HL-60 (cell line): ENCODE measurements at regions not wholly inside any gene's neighbourhood (a gene's known extent, or its start where the extent isn't known, plus 50 kb on each side); places are given as distances from the start of the nearest gene placed in this dataset.

Experiments used
- DNase-seq, 2 experiments: peaks; one replicate each; pipeline ENCODE4 v3.0.0-alpha.2; 2010 to 2020; ENCODE audit warnings: low read depth in 1 of 2, low spot score in 1 of 2
- H3K27ac ChIP-seq: fragments of 250-450 bp; sonication (Bioruptor Pico); replicated peaks from 2 replicates; pipeline ENCODE4 v1.5.1; 2020; ENCODE audit warnings: mild to moderate bottlenecking, moderate library complexity
- H3K27me3 ChIP-seq: fragments of 250-450 bp; sonication (Bioruptor Pico); 2 replicates; pipeline ENCODE4 v1.5.1; 2021; ENCODE audit warnings: mild to moderate bottlenecking, moderate library complexity; ENCODE audit not compliant: insufficient read depth, poor library complexity, severe bottlenecking
- H3K4me3 ChIP-seq: replicated peaks from 2 replicates; pipeline ENCODE4 v1.5.1; 2011; ENCODE audit warnings: mild to moderate bottlenecking, control low read depth, low read length; ENCODE audit not compliant: insufficient read depth
- CTCF ChIP-seq: IDR thresholded peaks from one replicate; pipeline ENCODE4 v1.5.1; 2011; ENCODE audit warnings: low read length, control low read depth, inconsistent platforms; ENCODE audit not compliant: insufficient read depth
- GABPA ChIP-seq: IDR thresholded peaks from 2 replicates; pipeline ENCODE4 v1.6.1; 2012; ENCODE audit warnings: low read depth
- POLR2AphosphoS5 ChIP-seq: IDR thresholded peaks from 2 replicates; pipeline ENCODE4 v1.6.1; 2012; ENCODE audit warnings: low read depth
- REST ChIP-seq: IDR thresholded peaks from 2 replicates; pipeline ENCODE4 v1.6.1; 2012; ENCODE audit warnings: low read depth; ENCODE audit not compliant: insufficient replicate concordance
- SPI1 ChIP-seq: IDR thresholded peaks from 2 replicates; pipeline ENCODE4 v1.6.1; 2012; ENCODE audit warnings: low read depth, mild to moderate bottlenecking, borderline replicate concordance

- Histone ChIP-seq H3K27ac (no peak overlapping the region), H3K4me3 (no peak overlapping the region), H3K27me3 (peaks cover 5% of the 10 kb centered on the region)
- no peak for DNase-seq
- TF ChIP-seq REST (no peak), CTCF (no peak), POLR2AphosphoS5 (no peak), GABPA (no peak), SPI1 (no peak)
These were observed 91.6 kb downstream of the MAGEB17 start for GRCh38 chrX:16258882-16259281.

GRCh38 chrX:16267431-16267830 is 100.2 kb downstream of the MAGEB17 start:
- no peak overlapping the region for H3K4me3 ChIP-seq
- TF ChIP-seq GABPA (no peak), POLR2AphosphoS5 (no peak), CTCF (no peak), SPI1 (no peak), REST (no peak)

GRCh38 chrX:16268206-16268605 is 100.9 kb downstream of the MAGEB17 start:
- Histone ChIP-seq H3K4me3 (no peak overlapping the region), H3K27ac (no peak overlapping the region), H3K27me3 (peaks cover 3% of the 10 kb centered on the region)
- no peak for DNase-seq
- TF ChIP-seq SPI1 (no peak), POLR2AphosphoS5 (no peak)

More at GRCh38 chrX:16267431-16267830, 100.2 kb downstream of the MAGEB17 start:
- Histone ChIP-seq H3K27me3 (peaks cover 5% of the 10 kb centered on the region), H3K27ac (no peak overlapping the region)
- no peak for DNase-seq

- H3K27me3 ChIP-seq: peaks cover 2% of the 10 kb centered on the region
These were observed 111.6 kb downstream of the MAGEB17 start for GRCh38 chrX:16278927-16279326.

More at GRCh38 chrX:16278927-16279326, 111.6 kb downstream of the MAGEB17 start:
- Histone ChIP-seq H3K27ac (no peak overlapping the region), H3K4me3 (no peak overlapping the region)
- TF ChIP-seq GABPA: no peak
- no peak for TF ChIP-seq POLR2AphosphoS5
- no peak for TF ChIP-seq REST
- TF ChIP-seq SPI1: no peak
- TF ChIP-seq CTCF: no peak
- DNase-seq: no peak
